ENCODE measurements at regions not wholly inside any gene's neighbourhood (a gene's known extent, or its start where the extent isn't known, plus 50 kb on each side); places are given as distances from the start of the nearest gene placed in this dataset.
"Not testable (repeated sequence)": the region's sequence is repeated elsewhere in the genome, so short reads cannot be mapped to it uniquely, and the experiment has no call there.

DNA sequence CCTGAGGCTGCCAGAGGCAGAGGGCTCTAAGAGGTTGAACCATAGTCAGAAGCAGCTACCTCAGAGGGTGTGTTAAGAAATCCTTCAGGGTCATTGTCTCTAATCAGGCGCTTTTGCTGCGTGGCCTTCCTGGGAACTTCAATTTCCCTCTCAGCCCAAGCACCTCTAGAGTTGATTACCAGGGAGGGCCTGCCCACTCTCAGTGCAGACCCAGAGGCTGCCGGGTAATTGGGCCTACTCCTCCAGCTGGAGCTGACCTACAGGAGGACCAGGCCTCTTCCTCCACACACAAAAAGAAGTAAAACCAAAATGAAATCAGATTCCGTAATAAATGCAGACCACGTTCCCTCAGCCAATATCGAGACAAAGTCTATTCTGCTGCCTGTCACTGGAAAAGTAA is 305.0 kb upstream of the CCL2 start:
- DNase-seq = no peak

DNA sequence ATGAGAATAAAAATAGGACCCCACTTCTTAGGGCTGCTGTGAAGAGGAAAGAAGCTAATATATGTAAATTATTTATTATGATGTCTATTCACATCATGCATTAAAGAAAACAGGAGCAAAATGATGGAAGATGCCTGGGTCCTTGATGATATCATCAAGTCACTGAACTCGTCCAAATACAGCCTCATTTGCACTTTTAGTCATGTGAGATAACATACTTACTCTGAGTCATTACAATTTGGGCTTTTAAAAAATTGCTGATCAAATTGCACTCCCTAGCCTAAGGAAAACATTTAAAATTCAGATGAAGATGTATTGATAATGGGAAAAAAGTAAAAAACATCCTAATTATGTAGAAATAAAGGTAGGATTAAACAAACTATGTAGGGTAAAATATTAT is 302.7 kb upstream of the CCL2 start:
- DNase-seq = no peak

DNA sequence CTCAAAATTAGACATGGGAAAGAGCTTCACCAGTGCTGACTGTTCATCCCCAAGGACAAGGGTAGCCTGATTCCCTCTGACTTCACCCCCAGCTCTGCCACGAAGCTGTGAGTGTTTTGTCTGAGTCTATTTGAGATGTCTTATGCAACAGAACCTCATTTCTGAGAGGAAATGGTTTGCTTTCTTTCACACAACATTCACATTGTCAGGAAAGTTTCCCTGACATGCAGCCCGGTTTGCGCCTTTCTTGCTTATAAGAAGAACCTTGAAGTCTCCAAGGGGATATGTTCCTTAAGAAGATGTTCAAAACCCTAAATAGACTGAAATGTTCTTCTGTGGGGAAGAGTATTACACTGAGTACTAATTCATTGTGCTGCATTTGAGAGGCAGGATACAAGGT is 300.5 kb upstream of the CCL2 start:
- no peak for DNase-seq

DNA sequence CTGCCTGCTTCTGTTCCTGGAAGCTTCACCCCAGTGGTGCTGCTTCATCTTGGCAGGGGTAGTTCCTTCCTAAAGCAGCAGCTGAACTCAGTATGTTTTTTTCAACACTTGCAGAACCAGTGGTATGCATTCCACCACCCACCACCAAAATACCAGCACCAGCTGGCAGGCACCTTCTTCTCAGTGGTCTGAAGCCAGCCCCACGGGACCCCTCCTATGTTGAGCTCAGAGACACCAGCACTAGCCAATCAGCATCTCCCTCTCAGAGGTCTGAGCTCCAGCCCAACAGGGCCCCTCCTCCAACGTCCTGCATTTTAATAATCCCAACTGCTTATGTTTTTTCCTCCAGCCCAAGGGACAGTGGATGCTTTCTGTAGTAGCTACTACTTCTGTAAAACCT is 299.6 kb upstream of the CCL2 start:
- DNase-seq = no peak

DNA sequence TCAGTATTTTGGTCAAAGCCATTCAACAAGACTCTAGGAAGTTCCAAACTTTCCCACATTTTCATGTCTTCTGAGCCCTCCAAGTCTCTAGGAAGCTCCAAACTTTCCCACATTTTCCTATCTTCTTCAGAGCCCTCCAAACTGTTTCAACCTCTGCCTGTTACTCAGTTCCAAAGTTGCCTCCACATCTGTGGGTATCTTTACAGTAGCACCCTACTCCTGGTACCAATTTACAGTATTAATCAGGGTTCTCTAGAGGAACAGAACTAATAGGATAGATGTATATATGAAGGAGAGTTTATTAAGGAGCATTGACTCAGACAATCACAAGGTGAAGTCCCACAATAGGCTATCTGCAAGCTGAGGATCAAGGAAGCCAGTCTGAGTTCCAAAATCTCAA is 296.0 kb upstream of the CCL2 start:
- DNase-seq = not testable (repeated sequence)

DNA sequence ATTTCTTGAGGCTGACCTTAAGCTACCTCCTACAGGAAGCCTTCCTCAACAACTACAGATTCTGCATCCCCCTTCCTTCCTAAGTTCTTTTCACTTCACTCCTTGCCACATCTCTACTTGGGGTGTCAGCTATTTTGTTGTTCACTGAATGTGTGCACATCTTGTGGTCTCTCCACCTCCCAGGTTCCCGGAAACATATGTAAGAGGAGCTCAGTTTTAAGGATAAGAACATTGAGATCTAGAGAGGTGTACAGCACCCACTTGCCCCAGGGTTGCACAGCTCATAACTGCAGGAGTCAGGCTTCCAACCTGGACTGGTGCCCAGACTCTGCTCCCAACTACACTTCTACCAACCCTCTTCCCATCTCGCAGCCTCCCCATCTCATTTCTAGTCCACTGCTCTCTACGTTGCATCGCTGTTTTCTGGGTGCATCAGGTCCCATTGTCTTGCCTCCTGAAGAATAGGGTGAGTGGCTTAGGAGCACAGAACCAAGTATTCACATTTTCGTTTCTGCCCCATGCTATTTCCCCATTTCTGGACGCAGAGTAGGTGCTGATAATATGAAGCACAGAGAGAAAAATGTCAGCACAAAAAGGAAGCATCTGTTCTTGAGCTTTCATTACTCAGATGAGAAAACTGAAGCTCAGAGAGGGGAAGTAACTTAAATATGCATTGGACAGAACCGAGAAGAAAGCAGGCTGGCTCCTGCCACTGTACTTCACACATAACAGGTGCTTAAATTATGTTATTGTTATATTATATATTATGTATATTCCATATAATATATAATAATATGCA is 292.0 kb upstream of the CCL2 start:
- no peak for DNase-seq

DNA sequence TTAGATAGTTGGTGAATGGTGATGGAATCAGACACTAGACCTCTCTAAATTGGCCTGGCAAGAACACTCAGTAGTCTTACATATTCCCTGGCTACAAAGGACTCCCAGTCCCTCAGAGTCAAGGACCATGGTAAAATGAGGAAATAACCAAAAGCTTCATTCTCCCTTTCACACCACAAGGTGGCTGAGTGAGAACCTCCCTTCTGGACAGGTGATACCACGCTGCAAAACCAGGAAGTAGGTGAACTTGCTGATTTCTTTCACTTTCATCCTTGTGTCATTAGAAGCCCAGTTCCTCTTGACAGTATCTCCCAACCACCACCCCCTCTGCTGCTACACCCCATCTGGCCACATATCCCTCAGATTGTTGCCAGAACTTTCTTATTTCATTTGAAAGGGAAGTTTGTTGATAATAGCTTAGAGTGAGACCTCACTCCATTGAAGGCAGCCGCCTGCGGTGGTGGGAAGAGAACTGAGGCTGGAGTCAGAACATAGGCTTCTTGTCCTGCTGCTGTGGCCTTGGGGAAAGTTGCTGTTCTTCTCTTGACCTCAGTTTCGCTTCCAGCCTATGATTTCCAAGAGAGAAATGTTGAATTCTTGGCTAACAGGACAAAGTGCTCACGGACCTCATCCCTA is 290.6 kb upstream of the CCL2 start:
- no peak for DNase-seq

DNA sequence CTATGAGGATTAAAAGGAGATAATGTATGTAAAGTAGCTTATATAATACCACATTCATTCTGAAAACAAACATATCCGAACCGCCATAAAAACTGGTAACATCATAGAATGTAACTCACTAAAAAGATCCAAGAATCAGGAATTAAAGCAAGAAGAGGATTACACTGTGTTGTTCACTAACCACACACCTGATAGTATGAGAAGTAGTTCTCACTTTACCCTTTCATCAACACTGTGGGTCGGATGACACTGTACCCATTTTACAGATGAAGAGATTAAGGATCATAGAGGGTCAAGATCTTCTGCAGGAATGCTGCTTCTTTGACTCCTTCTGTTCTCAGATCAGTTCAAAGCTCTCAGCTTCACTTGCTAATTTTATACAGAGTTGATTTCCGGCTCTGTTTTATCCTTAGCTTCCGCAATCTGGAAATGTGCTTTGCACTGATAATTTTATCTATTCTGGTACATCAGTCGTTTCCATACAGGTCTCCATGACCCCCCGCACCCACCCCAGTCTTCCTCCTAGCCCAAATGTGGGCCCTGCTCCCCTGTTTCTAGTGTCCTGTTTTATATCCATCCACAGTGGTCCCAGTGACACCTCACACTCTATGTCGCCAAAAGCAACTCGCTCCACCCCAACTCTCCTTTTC is 288.6 kb upstream of the CCL2 start:
- no peak for DNase-seq

DNA sequence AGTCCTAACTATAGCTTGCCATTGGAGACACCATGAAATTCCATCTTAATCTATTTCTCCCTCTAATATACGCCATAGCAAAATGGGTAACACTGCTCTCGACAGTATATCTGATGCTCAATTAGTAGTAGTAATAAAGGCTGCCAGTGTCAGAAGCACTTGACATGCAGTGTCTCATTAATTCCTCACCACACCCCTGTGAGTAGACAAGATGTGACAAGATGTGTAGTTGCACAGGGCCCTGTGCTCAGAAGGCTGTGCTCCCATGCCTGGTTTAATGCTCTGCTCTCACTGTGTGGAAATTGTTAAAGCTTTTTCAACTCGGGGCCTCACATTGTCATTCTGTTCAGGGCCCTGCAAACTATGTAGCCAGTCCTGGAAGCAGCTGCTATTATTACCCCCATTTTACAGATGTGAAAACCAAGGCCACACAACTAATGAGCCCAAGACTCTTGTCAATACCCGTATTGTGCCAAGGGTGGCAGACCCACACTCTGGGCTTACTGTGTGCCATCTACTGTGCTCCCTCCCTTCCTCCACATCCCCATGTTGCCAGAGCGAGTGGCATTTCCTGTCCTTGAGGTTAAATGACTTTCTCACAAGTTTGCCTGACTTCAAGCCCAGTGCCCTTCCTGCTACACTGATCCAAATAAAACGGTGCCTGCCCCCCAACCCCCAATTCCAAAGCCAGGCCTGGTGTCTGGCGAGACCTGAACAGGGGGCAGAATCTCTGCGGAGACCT is 287.3 kb upstream of the CCL2 start:
- DNase-seq = peak in 1 of 2 experiments; percentile 19

DNA sequence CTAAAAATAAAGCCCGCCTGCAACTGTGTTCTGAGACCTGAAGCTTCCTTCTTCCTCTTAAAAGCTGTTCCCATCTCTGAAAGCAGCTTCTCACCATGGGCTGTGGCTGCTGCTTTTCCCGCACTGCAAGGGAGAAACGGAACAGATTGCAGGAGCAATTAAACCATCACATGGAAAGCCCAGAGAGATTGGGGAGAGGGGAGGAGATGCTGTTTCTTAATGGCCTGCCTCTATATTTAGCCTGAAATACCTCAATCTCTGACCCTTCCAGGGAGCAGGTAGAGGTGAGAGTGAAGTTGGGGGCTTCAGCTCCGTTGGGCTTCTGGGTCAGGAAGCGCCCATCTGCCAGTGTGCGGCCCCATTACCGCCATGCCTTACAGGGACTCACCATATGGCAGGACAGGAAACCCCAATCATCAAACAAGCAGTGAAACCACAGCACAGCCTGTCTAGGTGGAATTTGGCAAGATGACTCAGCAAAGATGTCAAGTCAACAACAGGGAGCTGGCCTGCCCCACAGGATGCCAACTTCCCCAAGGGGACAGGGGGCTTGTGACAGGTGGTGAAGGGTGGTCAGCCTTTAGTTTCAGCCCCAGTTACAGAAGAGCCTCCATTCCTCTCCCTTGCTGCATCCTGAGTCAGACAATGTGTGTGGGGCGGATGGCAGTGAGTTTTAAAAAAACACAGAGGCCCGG is 286.6 kb upstream of the CCL2 start:
- peak; percentile 28 to 32 for DNase-seq

DNA sequence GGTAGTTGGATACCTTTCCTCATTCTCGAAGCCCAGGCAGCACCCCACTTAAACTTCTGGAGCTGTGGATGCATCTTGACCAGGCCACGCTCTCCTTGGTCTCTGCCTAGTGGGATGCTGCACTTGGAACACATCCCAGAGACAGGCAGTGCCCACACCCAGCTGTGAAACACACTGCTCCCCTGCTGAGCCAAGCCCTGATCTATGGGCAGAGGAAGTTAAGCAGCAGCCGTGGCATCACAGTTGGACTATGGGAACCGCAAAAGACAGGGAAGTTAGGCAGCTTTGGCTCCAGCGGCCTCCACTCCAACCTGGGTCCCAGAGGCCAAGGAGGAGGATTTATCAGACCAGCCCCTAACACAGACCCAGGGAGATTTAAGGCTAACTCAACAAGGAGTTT is 284.8 kb upstream of the CCL2 start:
- DNase-seq = no peak

DNA sequence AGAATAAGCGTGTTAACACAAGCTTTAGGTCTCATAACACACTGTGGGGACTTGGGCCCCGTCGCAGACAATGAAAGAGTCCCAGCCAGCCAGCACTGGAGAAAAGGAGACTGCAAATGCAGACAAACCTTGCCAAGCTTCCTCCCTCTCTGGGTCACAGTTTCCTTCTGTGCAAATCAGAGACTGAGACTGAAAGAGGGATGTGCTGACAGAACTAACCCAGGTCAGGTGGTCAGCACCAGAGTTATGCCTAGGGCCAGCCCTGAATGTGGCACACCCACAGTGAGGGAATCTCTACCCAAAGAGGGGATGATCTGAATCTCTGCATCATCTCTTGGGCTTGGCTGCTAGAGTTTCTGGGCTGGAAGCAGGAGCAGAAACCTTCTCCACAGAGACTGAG is 282.3 kb upstream of the CCL2 start:
- no peak for DNase-seq

DNA sequence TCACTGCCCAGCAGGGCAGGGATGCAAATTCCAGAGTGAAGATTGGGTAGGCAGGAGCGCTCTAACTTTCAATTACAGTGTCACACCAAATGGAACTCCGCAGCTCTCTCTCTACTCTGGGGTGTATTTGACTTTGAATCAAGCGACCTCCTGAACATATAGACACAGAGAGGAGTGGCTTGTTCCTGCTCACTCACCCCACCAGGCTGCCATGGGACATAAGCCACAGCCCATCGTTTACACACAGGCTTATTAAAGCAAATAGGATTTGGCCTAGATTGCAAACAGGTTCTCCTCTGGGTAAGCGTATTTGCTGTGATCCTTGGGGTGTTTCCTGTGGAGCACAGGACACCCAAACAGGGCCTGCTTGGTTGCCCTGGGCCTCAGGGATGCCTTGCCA is 281.6 kb upstream of the CCL2 start:
- DNase-seq = no peak

DNA sequence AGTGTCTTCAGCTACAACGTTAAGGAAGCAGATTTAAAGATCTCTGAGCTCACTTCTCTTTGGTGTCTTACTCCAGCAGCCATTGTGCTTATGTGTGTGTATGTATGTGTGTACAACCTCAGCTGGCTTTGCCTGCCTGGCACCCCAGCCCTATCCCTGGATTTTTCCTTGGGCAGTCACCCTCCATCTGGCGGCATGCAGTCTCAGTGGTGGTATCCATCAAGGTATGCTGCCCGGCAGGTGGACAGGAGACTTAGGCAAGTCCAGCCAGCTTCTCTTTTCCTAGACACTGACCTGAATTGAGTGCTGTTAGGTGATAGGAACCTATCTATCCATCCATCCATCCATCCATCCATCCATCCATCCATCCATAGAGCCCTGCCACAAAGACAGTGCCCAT is 280.8 kb upstream of the CCL2 start:
- no peak for DNase-seq

DNA sequence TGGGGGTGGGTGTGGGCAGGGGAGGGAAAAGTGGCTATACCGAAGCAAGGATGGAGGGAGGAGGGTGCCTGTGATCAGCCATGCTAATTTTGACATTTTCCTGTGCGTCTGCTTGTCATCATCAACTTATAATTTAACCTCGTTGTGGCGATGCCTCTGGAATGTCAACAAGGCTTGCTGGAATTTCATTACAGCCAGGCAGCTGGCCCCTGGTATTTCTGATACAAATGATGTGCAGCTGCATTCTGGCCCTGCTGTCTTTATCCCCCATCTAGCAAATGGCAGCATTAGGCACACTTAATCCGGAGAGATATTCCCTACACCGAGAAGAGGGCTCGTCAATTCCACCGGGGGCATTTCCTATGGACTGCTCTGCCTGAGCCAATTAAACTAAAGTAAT is 278.3 kb upstream of the CCL2 start:
- no peak for DNase-seq

DNA sequence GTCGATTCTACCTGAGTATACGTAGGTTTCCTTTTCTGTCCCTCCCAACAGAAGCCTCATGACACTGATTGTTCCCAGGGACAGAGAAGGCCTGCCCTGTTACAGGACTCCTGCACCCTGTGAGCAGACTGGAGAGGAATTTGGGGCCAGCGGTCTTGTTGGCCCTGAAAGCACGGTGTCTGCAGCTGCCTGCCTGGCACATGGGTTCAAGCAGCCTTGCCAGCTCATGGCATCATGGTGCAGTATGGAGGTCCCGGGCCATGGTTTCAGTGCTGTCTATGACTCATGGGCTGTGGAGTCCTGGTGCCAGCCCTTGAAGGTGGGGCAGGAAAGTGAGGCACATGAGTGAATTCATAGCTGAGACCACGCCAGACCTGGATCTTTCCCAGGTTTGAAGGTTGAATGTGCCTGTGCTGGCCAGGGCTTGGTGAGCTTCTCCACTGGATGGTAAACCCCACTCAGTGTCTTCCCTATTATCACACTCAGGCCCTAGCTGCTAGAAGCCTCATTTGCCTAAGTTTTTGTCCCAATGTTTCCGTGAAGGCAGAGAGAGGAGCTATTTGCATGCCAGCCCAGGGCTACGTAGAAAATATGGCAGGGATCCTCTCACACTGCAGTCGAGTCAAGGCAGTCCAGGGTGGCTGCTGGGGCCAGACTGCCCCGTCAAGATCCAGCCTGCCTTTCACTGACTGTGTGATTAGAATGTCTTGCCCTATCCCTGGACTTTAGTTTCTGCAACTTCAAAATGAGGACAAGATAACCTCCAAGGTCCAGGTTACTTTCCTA is 277.2 kb upstream of the CCL2 start:
- no peak for DNase-seq

DNA sequence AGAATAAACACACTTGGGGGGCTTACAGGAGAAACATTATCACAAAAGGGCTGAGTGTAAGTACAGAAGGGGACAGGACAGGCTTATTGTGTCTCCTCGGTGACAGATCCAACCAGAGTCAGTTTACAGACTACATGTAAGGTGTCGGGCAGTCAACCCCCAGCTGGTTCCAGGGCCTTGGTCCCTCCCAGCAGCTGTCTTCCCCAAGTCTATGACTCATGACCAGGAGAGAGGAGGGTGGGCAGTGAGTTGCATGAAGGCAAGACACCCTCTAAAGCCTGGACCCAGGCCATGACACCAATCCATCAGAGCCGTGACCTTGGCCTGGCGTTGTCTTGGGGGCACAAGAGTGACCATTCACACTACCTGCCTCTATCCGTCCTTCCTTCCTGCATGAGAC is 276.2 kb upstream of the CCL2 start:
- DNase-seq = no peak

DNA sequence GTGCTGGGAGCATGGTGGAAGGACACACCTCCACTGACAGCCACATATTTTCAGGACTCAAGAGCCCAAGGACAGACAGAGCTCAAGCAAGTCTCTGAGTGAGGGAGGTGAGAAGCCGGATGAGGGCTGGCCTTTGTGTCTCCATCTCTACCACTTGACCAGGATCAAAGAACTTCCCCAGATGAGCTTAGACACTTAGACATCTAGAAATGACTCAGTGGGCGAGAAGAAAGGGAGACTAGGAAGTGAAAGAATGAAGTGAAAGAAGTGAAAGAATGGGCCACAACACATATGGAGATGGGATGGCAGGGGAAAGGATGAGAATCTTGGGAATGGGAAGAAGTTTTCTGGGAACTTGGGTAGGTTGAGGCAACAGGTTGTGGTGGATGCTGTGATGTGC is 274.9 kb upstream of the CCL2 start:
- no peak for DNase-seq

DNA sequence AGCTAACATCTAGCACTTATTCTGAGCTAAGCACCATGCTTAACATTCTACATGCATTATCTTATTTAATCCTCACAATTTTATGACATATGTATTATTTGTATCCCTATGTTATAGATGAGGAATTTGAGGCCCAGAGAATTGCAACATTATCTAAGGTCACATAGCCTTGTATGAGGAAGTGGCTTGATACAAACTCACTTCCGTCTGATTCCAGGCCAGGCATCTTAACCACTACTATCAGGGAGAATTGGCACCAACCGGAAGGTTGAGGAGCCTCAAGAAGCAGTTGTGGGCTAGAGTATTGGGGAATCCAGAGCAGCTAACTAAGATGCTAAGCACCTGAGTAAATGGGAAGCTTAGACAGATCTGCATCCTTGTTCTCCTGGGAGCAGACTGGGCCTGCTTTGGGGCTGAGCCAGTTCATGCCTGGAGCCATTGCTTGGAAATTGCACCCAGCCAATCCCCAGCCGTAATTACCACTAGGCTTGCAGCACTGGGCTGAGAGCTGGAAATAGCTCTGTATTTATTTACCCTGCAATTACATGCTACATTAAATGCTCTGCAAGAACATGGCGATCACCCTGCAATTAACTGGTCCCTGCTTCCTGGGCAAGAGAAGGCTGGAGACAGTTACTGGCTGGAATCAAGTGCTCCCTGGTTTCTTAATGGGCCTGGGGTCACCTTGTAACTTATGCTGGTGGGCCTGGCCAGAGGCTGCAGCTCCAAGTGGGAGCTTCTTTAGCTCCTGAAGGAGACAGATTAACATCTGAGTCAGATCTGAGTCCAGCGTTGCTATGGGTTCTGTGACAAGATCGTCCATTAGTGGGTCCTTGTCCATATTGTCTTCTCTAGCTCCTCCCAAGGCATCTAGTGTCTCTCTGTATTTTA is 273.1 kb upstream of the CCL2 start:
- DNase-seq = no peak

DNA sequence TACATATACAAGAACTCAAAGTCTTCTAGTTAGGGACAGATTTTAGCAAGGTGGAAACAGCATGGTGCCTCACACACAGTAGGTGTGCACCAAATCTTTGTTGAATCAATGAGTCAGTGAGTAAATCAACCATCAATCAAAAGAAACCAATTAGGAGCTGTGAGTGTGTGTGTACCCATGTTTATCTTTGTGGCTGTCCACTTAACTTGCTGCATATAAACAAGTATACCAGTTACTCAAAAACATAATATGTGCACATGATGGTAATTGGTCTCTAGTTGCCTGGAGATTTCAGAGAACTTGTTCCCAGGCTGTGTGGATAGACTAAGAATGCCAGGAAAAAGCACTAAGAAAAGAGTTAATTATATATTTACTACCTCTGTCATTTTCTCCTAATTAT is 272.2 kb upstream of the CCL2 start:
- DNase-seq = no peak
